Tibial artery (tissue), 4 donors: ENCODE measurements at regions not wholly inside any gene's neighbourhood (a gene's known extent, or its start where the extent isn't known, plus 50 kb on each side); places are given as distances from the start of the nearest gene placed in this dataset.

Source experiments
- DNase-seq, 2 donors: peaks; one replicate each; pipeline ENCODE4 v3.0.0-alpha.2; 2019
- H3K27ac ChIP-seq, 2 donors: fragments of 200-600 bp; sonication (generic) in 1 of 2; 1 replicate in 1 of 2; 2 replicates in 1 of 2; pipeline ENCODE4 v1.5.1; 2018 to 2019; ENCODE audit warnings: mild to moderate bottlenecking in 1 of 2
- H3K27me3 ChIP-seq, 2 donors: fragments of 200-600 bp; sonication (generic) in 1 of 2; one replicate each; pipeline versions ENCODE4 v1.5.1 to v1.6.0; 2016 to 2019
- H3K36me3 ChIP-seq, 3 donors: fragments of 200-600 bp; sonication (generic) in 2 of 3; one replicate each; pipeline ENCODE4 v1.5.1; 2016 to 2019; ENCODE audit warnings: mild to moderate bottlenecking in 2 of 3
- H3K4me1 ChIP-seq, 4 donors: fragments of 200-600 bp; sonication (generic) in 2 of 4; 1 replicate in 3 of 4; 2 replicates in 1 of 4; pipeline ENCODE4 v1.5.1; 2016 to 2019
- H3K4me3 ChIP-seq, 2 donors: fragments of 200-600 bp; sonication (generic) in 1 of 2; 1 replicate in 1 of 2; 2 replicates in 1 of 2; pipeline ENCODE4 v1.5.1; 2018 to 2019; ENCODE audit warnings: mild to moderate bottlenecking in 2 of 2
- H3K9me3 ChIP-seq, 3 donors: fragments of 200-600 bp; sonication (generic) in 1 of 3; one replicate each; pipeline ENCODE4 v1.5.1; 2016 to 2019
- intact Hi-C: fragments of 100-400 bp; cut with DNase I; formaldehyde crosslinking; loops from one replicate; pipeline ENCODE4 v1.15.0; 2023; ENCODE audit warnings: low total_unique reads
- TF ChIP-seq, protein P1 (sequence below), 2 experiments: fragments of 200-600 bp in 1 of 2; fragments of 450-650 bp in 1 of 2; IDR thresholded peaks; one replicate each; pipeline ENCODE4 v1.5.1; 2017 to 2019; ENCODE audit warnings: antibody characterized with exemption in 2 of 2, mild to moderate bottlenecking in 1 of 2, moderate library complexity in 1 of 2

DNA sequence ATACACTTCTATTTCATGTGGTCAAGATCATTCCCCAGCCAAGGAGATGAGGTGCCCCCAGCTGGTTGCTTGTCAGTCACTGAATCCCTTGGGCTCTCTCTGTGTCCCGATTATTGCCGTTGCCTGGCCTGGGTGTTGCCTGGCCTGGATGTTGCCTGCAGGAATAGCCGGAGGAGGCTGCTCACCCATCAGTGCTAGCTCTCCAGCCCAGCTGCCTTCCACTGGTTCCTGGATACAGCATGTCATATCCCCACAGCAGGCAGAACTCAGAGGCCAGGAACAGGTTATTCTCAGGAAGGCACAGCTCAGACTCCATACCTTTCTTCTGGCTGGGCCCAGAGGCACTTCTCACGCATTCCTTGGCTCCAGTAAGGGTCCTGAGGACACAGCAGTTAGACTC lies 542.1 kb upstream of the MGMT start:
- DNase-seq: no peak
- Histone ChIP-seq H3K27me3 (peaks cover 0 to 8% of the 10 kb centered on the region in 2 donors), H3K4me1 (peaks cover 0 to 10% (median 4%) of the 10 kb centered on the region in 4 donors), H3K27ac (no peak overlapping the region), H3K36me3 (no peaks in the 10 kb centered on the region), H3K9me3 (no peaks in the 10 kb centered on the region), H3K4me3 (no peak overlapping the region)
- TF ChIP-seq, protein P1, sequence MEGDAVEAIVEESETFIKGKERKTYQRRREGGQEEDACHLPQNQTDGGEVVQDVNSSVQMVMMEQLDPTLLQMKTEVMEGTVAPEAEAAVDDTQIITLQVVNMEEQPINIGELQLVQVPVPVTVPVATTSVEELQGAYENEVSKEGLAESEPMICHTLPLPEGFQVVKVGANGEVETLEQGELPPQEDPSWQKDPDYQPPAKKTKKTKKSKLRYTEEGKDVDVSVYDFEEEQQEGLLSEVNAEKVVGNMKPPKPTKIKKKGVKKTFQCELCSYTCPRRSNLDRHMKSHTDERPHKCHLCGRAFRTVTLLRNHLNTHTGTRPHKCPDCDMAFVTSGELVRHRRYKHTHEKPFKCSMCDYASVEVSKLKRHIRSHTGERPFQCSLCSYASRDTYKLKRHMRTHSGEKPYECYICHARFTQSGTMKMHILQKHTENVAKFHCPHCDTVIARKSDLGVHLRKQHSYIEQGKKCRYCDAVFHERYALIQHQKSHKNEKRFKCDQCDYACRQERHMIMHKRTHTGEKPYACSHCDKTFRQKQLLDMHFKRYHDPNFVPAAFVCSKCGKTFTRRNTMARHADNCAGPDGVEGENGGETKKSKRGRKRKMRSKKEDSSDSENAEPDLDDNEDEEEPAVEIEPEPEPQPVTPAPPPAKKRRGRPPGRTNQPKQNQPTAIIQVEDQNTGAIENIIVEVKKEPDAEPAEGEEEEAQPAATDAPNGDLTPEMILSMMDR (IDR thresholded peaks at IDR 0.05): no peak
- intact Hi-C loops: no loop called here

DNA sequence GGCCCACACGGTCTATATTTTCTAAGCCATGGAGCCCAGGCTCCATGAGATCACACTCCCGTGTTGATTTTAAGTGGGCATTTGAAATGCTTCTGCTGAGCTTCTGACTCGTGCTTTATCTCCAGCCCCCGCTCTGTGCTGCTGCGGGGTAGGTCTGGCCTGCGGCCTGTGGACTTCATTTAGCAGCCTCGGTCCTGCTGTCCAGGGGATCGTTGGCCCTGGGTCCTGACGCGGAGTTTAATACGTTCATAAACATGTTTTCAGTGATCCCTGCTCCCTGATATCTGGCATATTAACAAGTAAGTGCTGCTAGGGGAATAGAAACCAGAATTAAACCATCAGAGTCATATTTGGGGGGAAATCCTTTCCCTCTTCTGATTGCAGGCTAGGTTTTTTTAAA lies 540.3 kb upstream of the MGMT start:
- H3K27me3 ChIP-seq: peaks cover 0 to 8% of the 10 kb centered on the region in 2 donors
- H3K36me3 ChIP-seq: no peaks in the 10 kb centered on the region
- TF ChIP-seq, protein P1 (IDR thresholded peaks at IDR 0.05): no peak
- no peaks in the 10 kb centered on the region for H3K9me3 ChIP-seq
- intact Hi-C loops: no loop called here
- no peak overlapping the region for H3K4me3 ChIP-seq
- no peak overlapping the region for H3K27ac ChIP-seq
- H3K4me1 ChIP-seq: peaks cover 0 to 14% (median 7%) of the 10 kb centered on the region in 4 donors
- no peak for DNase-seq

DNA sequence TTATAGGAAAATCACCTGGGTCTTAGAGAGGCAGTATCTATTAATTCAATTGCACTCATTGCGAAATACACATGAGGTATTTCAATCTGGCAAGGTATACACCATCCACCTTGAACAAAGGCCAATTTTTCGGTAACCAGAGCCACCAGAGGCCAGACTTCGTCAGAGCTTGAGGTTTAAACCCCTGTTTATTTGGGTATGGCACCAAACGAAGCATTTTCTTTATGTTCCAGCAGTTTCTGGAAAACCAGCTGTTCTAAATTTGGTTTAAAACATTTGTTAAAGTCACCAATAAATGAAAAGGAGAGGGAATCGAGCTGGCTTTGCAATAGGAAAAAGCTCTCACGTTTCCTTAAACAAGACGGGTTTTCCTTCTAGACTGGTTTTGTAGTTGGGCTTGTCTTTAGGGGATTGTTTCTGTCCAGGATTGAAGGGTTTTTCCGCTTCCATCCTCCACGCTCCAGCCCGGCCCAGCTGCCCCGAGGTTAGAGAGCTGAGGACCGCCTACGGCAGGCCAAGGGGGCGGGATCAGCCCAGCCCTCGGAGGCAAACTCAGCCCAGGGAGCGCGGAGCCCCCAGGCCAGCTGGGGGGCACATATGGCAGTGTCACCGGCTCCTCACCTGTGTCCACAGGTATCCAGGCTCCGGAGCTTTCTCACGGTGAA lies 539.4 kb upstream of the MGMT start:
- peaks cover 0 to 8% of the 10 kb centered on the region in 2 donors for H3K27me3 ChIP-seq
- no peak for DNase-seq
- no peaks in the 10 kb centered on the region for H3K36me3 ChIP-seq
- H3K27ac ChIP-seq: peak overlapping the region in 1 of 2 donors; percentile 28
- H3K9me3 ChIP-seq: no peaks in the 10 kb centered on the region
- TF ChIP-seq, protein P1 (IDR thresholded peaks at IDR 0.05): no peak
- H3K4me3 ChIP-seq: no peak overlapping the region
- intact Hi-C loops: no loop called here
- peaks cover 0 to 14% (median 7%) of the 10 kb centered on the region in 4 donors for H3K4me1 ChIP-seq

DNA sequence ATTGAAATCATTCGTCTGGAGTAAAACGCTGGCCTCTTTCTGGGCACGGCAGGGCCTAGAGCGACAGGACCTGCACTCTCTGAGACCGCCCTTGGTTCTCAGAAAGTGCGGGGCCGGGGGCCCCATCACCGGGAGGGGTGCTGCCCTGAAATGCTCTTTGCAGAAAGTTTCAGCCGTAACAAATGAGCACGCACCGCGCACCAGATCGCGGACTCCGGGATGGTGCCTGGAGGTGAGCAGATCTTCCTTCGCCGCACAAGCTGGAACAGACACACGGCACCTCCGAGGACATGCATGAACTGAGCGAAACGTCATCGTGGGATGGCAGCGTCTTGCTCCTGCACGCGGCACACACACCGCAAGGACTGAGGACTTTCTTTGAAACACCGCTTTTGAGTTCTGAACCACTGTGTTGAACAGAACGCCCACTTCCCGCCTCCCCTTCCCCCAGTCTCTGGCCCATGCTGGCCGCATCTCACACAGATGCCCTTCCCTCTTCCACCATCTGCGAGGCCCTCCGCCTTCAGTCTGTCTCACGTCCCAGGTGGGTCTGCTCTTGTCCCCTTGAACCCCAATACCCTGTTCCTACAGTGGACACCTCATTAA lies 538.7 kb upstream of the MGMT start:
- Histone ChIP-seq H3K4me3 (no peak overlapping the region), H3K27me3 (peaks cover 0 to 8% of the 10 kb centered on the region in 2 donors), H3K27ac (no peak overlapping the region), H3K9me3 (no peaks in the 10 kb centered on the region), H3K36me3 (no peaks in the 10 kb centered on the region), H3K4me1 (peaks cover 0 to 14% (median 7%) of the 10 kb centered on the region in 4 donors)
- TF ChIP-seq, protein P1 (IDR thresholded peaks at IDR 0.05): no peak
- no peak for DNase-seq
- intact Hi-C loops: no loop called here

DNA sequence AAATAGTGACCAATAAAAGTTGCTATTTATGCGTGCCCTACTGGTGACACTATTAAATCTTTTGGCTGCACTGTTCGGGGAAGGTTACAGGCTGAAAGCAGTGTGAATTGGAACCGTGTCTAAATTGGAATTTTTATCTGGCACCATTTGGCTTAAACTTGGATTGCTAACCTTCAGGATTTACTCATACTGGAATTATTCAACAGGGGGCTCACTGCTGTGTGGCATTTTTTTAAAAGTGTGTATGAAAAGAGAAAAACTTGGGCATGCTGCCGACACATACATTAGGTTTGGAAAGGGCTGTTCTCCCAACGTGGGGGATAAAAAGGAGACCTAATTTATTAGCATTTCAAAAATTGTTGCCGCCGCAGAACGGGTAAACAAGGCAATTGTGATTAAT lies 537.9 kb upstream of the MGMT start:
- H3K4me1 ChIP-seq: peaks cover 0 to 14% (median 7%) of the 10 kb centered on the region in 4 donors
- H3K4me3 ChIP-seq: no peak overlapping the region
- TF ChIP-seq, protein P1 (IDR thresholded peaks at IDR 0.05): no peak
- no peaks in the 10 kb centered on the region for H3K36me3 ChIP-seq
- no peak overlapping the region for H3K27ac ChIP-seq
- H3K9me3 ChIP-seq: no peaks in the 10 kb centered on the region
- peaks cover 0 to 8% of the 10 kb centered on the region in 2 donors for H3K27me3 ChIP-seq
- DNase-seq: no peak
- intact Hi-C loops: no loop called here
